ENCODE measurements at regions not wholly inside any gene's neighbourhood (a gene's known extent, or its start where the extent isn't known, plus 50 kb on each side); places are given as distances from the start of the nearest gene placed in this dataset.

- Histone ChIP-seq H3K36me3 (ENCODE audit: control insufficient read depth in 2 of 2, insufficient read depth in 1 of 2, low read length in 2 of 2) (no peaks in the 10 kb centered on the region), H3K9me3 (ENCODE audit: control insufficient read depth, insufficient read depth, low read depth, low read length) (no peaks in the 10 kb centered on the region), H3K4me1 (ENCODE audit: control insufficient read depth, insufficient read depth, low read length) (no peaks in the 10 kb centered on the region), H3K4me3 (ENCODE audit: low read depth, low read length) (no peak overlapping the region), H3K27ac (ENCODE audit: extremely low read depth, low read depth, low read length) (no peak overlapping the region)
- TF ChIP-seq, protein P1, sequence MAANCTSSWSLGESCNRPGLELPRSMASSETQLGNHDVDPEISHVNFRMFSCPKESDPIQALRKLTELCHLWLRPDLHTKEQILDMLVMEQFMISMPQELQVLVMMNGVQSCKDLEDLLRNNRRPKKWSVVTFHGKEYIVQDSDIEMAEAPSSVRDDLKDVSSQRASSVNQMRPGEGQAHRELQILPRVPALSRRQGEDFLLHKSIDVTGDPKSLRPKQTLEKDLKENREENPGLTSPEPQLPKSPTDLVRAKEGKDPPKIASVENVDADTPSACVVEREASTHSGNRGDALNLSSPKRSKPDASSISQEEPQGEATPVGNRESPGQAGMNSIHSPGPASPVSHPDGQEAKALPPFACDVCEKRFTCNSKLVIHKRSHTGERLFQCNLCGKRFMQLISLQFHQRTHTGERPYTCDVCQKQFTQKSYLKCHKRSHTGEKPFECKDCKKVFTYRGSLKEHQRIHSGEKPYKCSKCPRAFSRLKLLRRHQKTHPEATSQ (tag by site-specific recombination; IDR thresholded peaks at IDR 0.05): no peak
- TF ChIP-seq BCL11B (tag by site-specific recombination; IDR thresholded peaks at IDR 0.05; ENCODE audit: low read depth) (no peak), ZXDB (tag by site-specific recombination; IDR thresholded peaks at IDR 0.05) (no peak), ZNF629 (tag by site-specific recombination; IDR thresholded peaks at IDR 0.05) (no peak), ZNF214 (tag by site-specific recombination; IDR thresholded peaks at IDR 0.05; ENCODE audit: borderline replicate concordance) (no peak), ZNF341 (tag by site-specific recombination; IDR thresholded peaks at IDR 0.05; ENCODE audit: low read depth) (no peak), ZNF585B (tag by site-specific recombination; IDR thresholded peaks at IDR 0.05) (no peak), ZNF114 (tag by site-specific recombination; IDR thresholded peaks at IDR 0.05) (no peak), ZNF664 (tag by site-specific recombination; IDR thresholded peaks at IDR 0.05) (no peak), ZNF10 (tag by site-specific recombination; IDR thresholded peaks at IDR 0.05) (no peak), ZNF391 (tag by site-specific recombination; IDR thresholded peaks at IDR 0.05; ENCODE audit: borderline replicate concordance, low read depth) (no peak), ZBTB8A (tag by site-specific recombination; IDR thresholded peaks at IDR 0.05) (no peak), ZNF843 (tag by site-specific recombination; IDR thresholded peaks at IDR 0.05) (no peak), ZBTB21 (tag by site-specific recombination; IDR thresholded peaks at IDR 0.05) (no peak), RBAK (tag by site-specific recombination; IDR thresholded peaks at IDR 0.05) (no peak), ZBTB49 (tag by site-specific recombination; IDR thresholded peaks at IDR 0.05; ENCODE audit: low read depth) (no peak), SP7 (tag by site-specific recombination; IDR thresholded peaks at IDR 0.05) (no peak)
- TF ChIP-seq, protein P2, sequence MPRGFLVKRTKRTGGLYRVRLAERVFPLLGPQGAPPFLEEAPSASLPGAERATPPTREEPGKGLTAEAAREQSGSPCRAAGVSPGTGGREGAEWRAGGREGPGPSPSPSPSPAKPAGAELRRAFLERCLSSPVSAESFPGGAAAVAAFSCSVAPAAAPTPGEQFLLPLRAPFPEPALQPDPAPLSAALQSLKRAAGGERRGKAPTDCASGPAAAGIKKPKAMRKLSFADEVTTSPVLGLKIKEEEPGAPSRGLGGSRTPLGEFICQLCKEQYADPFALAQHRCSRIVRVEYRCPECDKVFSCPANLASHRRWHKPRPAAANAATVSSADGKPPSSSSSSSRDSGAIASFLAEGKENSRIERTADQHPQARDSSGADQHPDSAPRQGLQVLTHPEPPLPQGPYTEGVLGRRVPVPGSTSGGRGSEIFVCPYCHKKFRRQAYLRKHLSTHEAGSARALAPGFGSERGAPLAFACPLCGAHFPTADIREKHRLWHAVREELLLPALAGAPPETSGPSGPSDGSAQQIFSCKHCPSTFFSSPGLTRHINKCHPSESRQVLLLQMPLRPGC (tag by site-specific recombination; IDR thresholded peaks at IDR 0.05): no peak
- TF ChIP-seq, protein P3, sequence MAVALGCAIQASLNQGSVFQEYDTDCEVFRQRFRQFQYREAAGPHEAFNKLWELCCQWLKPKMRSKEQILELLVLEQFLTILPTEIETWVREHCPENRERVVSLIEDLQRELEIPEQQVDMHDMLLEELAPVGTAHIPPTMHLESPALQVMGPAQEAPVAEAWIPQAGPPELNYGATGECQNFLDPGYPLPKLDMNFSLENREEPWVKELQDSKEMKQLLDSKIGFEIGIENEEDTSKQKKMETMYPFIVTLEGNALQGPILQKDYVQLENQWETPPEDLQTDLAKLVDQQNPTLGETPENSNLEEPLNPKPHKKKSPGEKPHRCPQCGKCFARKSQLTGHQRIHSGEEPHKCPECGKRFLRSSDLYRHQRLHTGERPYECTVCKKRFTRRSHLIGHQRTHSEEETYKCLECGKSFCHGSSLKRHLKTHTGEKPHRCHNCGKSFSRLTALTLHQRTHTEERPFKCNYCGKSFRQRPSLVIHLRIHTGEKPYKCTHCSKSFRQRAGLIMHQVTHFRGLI (tag by site-specific recombination; IDR thresholded peaks at IDR 0.05): no peak
- TF ChIP-seq, protein P4, sequence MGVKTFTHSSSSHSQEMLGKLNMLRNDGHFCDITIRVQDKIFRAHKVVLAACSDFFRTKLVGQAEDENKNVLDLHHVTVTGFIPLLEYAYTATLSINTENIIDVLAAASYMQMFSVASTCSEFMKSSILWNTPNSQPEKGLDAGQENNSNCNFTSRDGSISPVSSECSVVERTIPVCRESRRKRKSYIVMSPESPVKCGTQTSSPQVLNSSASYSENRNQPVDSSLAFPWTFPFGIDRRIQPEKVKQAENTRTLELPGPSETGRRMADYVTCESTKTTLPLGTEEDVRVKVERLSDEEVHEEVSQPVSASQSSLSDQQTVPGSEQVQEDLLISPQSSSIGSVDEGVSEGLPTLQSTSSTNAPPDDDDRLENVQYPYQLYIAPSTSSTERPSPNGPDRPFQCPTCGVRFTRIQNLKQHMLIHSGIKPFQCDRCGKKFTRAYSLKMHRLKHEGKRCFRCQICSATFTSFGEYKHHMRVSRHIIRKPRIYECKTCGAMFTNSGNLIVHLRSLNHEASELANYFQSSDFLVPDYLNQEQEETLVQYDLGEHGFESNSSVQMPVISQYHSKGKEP (tag by site-specific recombination; IDR thresholded peaks at IDR 0.05): no peak
- CTCF ChIA-PET: no interaction called here
- POLR2A ChIA-PET: no interaction called here
These were observed 351.5 kb downstream of the GADD45G start for GRCh38 chr9:89956331-89956730.
